Activated naive CD4-positive, alpha-beta T cell treated with anti-CD3 and anti-CD28 coated beads for 36 hours (primary cell): ENCODE measurements at regions not wholly inside any gene's neighbourhood (a gene's known extent, or its start where the extent isn't known, plus 50 kb on each side); places are given as distances from the start of the nearest gene placed in this dataset.
A peak's percentile ranks its signal among the peaks of the same experiment; 100 is the strongest.

Experiments used
- CTCF ChIA-PET: fragments of 350-600 bp; sonication (Branson Sonifier 250); formaldehyde crosslinking; loops from one replicate; lab custom pipeline; 2021; ENCODE audit warnings: antibody characterized with exemption; lab: Charles Lee
- DNase-seq: peaks from one replicate; pipeline ENCODE4 v3.0.0-alpha.2; 2020
- H3K27ac Mint-ChIP-seq: one replicate; pipeline ENCODE4 v1.8.0; 2021; ENCODE audit warnings: mild to moderate bottlenecking, mixed read lengths
- H3K27me3 Mint-ChIP-seq: one replicate; pipeline ENCODE4 v1.8.0; 2021; ENCODE audit warnings: low read depth, mixed read lengths
- H3K36me3 Mint-ChIP-seq: one replicate; pipeline ENCODE4 v1.8.0; 2021; ENCODE audit warnings: low read depth, mixed read lengths
- H3K4me1 Mint-ChIP-seq: one replicate; pipeline ENCODE4 v1.8.0; 2021; ENCODE audit warnings: low read depth, mixed read lengths
- H3K4me3 Mint-ChIP-seq: one replicate; pipeline ENCODE4 v1.8.0; 2021; ENCODE audit warnings: mild to moderate bottlenecking, moderate library complexity, mixed read lengths
- H3K9me3 Mint-ChIP-seq: one replicate; pipeline ENCODE4 v1.8.0; 2021; ENCODE audit warnings: mixed read lengths
- intact Hi-C: fragments of 100-400 bp; cut with micrococcal nuclease; formaldehyde crosslinking; loops from one replicate; pipeline ENCODE4 v1.15.1; 2023

- no peak for DNase-seq
- Mint-ChIP-seq H3K27ac (no peak overlapping the region), H3K4me3 (no peak overlapping the region), H3K27me3 (peaks cover 3% of the 10 kb centered on the region), H3K36me3 (no peaks in the 10 kb centered on the region), H3K9me3 (no peaks in the 10 kb centered on the region), H3K4me1 (peaks cover 9% of the 10 kb centered on the region)
- CTCF ChIA-PET: interaction anchor here (0.7 to 1.3 kb wide), 4 partner anchors 15 to 25 kb away, joined by 3 to 6 read pairs (median 4); no protein-coding TSS in a partner anchor
- intact Hi-C loops: no loop called here
Measured at GRCh38 chr6:53744321-53744720, 50.5 kb upstream of the LRRC1 start.

GRCh38 chr6:53741034-53741823, 53.6 kb upstream of the LRRC1 start:
- Mint-ChIP-seq H3K4me3 (peak overlapping the region; percentile 1), H3K9me3 (no peaks in the 10 kb centered on the region), H3K27ac (no peak overlapping the region), H3K36me3 (no peaks in the 10 kb centered on the region), H3K4me1 (peaks cover 9% of the 10 kb centered on the region), H3K27me3 (peaks cover 3% of the 10 kb centered on the region)
- intact Hi-C loops: no loop called here
- CTCF ChIA-PET: interaction anchor here (1.0 to 1.7 kb wide), 4 partner anchors 14 to 203 kb away, joined by 3 to 5 read pairs (median 4); no protein-coding TSS in a partner anchor
- DNase-seq: peak; percentile 41

GRCh38 chr6:53737746-53738145, 57.1 kb upstream of the LRRC1 start:
- Mint-ChIP-seq H3K9me3 (no peaks in the 10 kb centered on the region), H3K27me3 (peaks cover 3% of the 10 kb centered on the region), H3K36me3 (no peaks in the 10 kb centered on the region), H3K4me3 (no peak overlapping the region), H3K27ac (no peak overlapping the region), H3K4me1 (peaks cover 24% of the 10 kb centered on the region)
- no peak for DNase-seq
- CTCF ChIA-PET: interaction anchor here (0.6 to 4.9 kb wide), 3 partner anchors 12 to 95 kb away, joined by 3 to 32 read pairs (median 3); no protein-coding TSS in a partner anchor
- intact Hi-C loops: no loop called here

GRCh38 chr6:53735896-53736295, 58.9 kb upstream of the LRRC1 start:
- DNase-seq: peak; percentile 34
- Mint-ChIP-seq H3K27me3 (no peaks in the 10 kb centered on the region), H3K9me3 (no peaks in the 10 kb centered on the region), H3K27ac (no peak overlapping the region), H3K4me3 (no peak overlapping the region), H3K36me3 (no peaks in the 10 kb centered on the region), H3K4me1 (peaks cover 15% of the 10 kb centered on the region)
- intact Hi-C loops: no loop called here
- CTCF ChIA-PET: interaction anchor here (1.8 to 4.9 kb wide), 4 partner anchors 10 to 243 kb away, joined by 4 to 32 read pairs (median 19); no protein-coding TSS in a partner anchor

- no peaks in the 10 kb centered on the region for H3K9me3 Mint-ChIP-seq
- DNase-seq: peak; percentile 48
- no peak overlapping the region for H3K4me3 Mint-ChIP-seq
- no peaks in the 10 kb centered on the region for H3K36me3 Mint-ChIP-seq
- intact Hi-C loops: no loop called here
- no peak overlapping the region for H3K27ac Mint-ChIP-seq
- H3K4me1 Mint-ChIP-seq: peaks cover 15% of the 10 kb centered on the region
- H3K27me3 Mint-ChIP-seq: no peaks in the 10 kb centered on the region
- CTCF ChIA-PET: interaction anchor here (1.0 to 4.9 kb wide), 6 partner anchors 9 to 250 kb away, joined by 3 to 32 read pairs (median 6); partner anchors contain the start of gene LRRC1
Measured at GRCh38 chr6:53734473-53735299, 60.1 kb upstream of the LRRC1 start.

- peaks cover 19% of the 10 kb centered on the region for H3K4me1 Mint-ChIP-seq
- H3K9me3 Mint-ChIP-seq: no peaks in the 10 kb centered on the region
- H3K4me3 Mint-ChIP-seq: no peak overlapping the region
- no peak for DNase-seq
- CTCF ChIA-PET: interaction anchor here (0.6 to 5.0 kb wide), 8 partner anchors 10 to 1699 kb away, joined by 3 to 52 read pairs (median 5); no protein-coding TSS in a partner anchor
- no peaks in the 10 kb centered on the region for H3K36me3 Mint-ChIP-seq
- no peaks in the 10 kb centered on the region for H3K27me3 Mint-ChIP-seq
- H3K27ac Mint-ChIP-seq: no peak overlapping the region
- intact Hi-C loops: no loop called here
Measured at GRCh38 chr6:53731866-53732636, 62.8 kb upstream of the LRRC1 start.

- Mint-ChIP-seq H3K36me3 (no peaks in the 10 kb centered on the region), H3K27ac (no peak overlapping the region), H3K4me3 (no peak overlapping the region), H3K9me3 (no peaks in the 10 kb centered on the region), H3K27me3 (peaks cover 2% of the 10 kb centered on the region), H3K4me1 (peaks cover 17% of the 10 kb centered on the region)
- intact Hi-C loops: no loop called here
- DNase-seq: no peak
- CTCF ChIA-PET: interaction anchor here (0.5 to 7.6 kb wide), 12 partner anchors 8 to 889 kb away, joined by 3 to 89 read pairs (median 9); no protein-coding TSS in a partner anchor
Measured at GRCh38 chr6:53730767-53731166, 64.0 kb upstream of the LRRC1 start.

- Mint-ChIP-seq H3K4me1 (peaks cover 5% of the 10 kb centered on the region), H3K9me3 (no peaks in the 10 kb centered on the region), H3K36me3 (no peaks in the 10 kb centered on the region), H3K27me3 (peaks cover 11% of the 10 kb centered on the region), H3K27ac (no peak overlapping the region), H3K4me3 (no peak overlapping the region)
- intact Hi-C loops: loop anchor here (1.0 to 5.0 kb wide), 6 partner anchors 9 to 624 kb away; partner anchors contain the start of gene LRRC1
- peak; percentile 70 for DNase-seq
- CTCF ChIA-PET: interaction anchor here (0.6 to 7.6 kb wide), 39 partner anchors 8 to 560 kb away, joined by 3 to 89 read pairs (median 5); no protein-coding TSS in a partner anchor
Measured at GRCh38 chr6:53728570-53729194, 63.1 kb upstream of the KLHL31 start.

- DNase-seq: no peak
- peaks cover 5% of the 10 kb centered on the region for H3K4me1 Mint-ChIP-seq
- H3K27ac Mint-ChIP-seq: no peak overlapping the region
- intact Hi-C loops: loop anchor here (1.0 to 5.0 kb wide), 6 partner anchors 8 to 623 kb away; partner anchors contain the start of gene LRRC1
- no peaks in the 10 kb centered on the region for H3K9me3 Mint-ChIP-seq
- CTCF ChIA-PET: interaction anchor here (0.6 to 7.6 kb wide), 29 partner anchors 8 to 559 kb away, joined by 3 to 89 read pairs (median 6); no protein-coding TSS in a partner anchor
- no peaks in the 10 kb centered on the region for H3K36me3 Mint-ChIP-seq
- peaks cover 11% of the 10 kb centered on the region for H3K27me3 Mint-ChIP-seq
- no peak overlapping the region for H3K4me3 Mint-ChIP-seq
Measured at GRCh38 chr6:53727748-53728147, 62.2 kb upstream of the KLHL31 start.

GRCh38 chr6:53725791-53726575, 60.4 kb upstream of the KLHL31 start:
- peaks cover 5% of the 10 kb centered on the region for H3K4me1 Mint-ChIP-seq
- no peaks in the 10 kb centered on the region for H3K9me3 Mint-ChIP-seq
- DNase-seq: peak; percentile 83
- H3K27ac Mint-ChIP-seq: no peak overlapping the region
- no peak overlapping the region for H3K4me3 Mint-ChIP-seq
- intact Hi-C loops: loop anchor here (1.0 to 5.0 kb wide), 3 partner anchors 74 to 231 kb away; no protein-coding TSS in a partner anchor
- H3K27me3 Mint-ChIP-seq: peaks cover 11% of the 10 kb centered on the region
- CTCF ChIA-PET: interaction anchor here (0.6 to 7.6 kb wide), 28 partner anchors 9 to 823 kb away, joined by 3 to 89 read pairs (median 4); no protein-coding TSS in a partner anchor
- H3K36me3 Mint-ChIP-seq: no peaks in the 10 kb centered on the region
